Muscle of leg (tissue), 3 donors: ENCODE measurements at regions not wholly inside any gene's neighbourhood (a gene's known extent, or its start where the extent isn't known, plus 50 kb on each side); places are given as distances from the start of the nearest gene placed in this dataset.

Experiments
- DNase-seq: peaks from one replicate; pipeline ENCODE4 v3.0.0; 2013
- H3K27ac ChIP-seq: one replicate; pipeline ENCODE4 v1.5.1; 2013; ENCODE audit warnings: mild to moderate bottlenecking, low read length, control low read depth
- H3K27me3 ChIP-seq: one replicate; pipeline ENCODE4 v1.6.1; 2013; ENCODE audit warnings: low read length; ENCODE audit not compliant: control insufficient read depth, insufficient read depth
- H3K36me3 ChIP-seq: one replicate; pipeline ENCODE4 v1.6.1; 2013; ENCODE audit warnings: low read length; ENCODE audit not compliant: control insufficient read depth, insufficient read depth
- H3K4me1 ChIP-seq: one replicate; pipeline ENCODE4 v1.6.1; 2013; ENCODE audit warnings: low read length; ENCODE audit not compliant: control insufficient read depth, insufficient read depth
- H3K4me3 ChIP-seq: one replicate; pipeline ENCODE4 v1.5.1; 2013; ENCODE audit warnings: low read length, control low read depth
- H3K9me3 ChIP-seq: replicated peaks from 2 replicates; pipeline ENCODE4 v1.6.1; 2013; ENCODE audit warnings: low read depth, low read length; ENCODE audit not compliant: control insufficient read depth
- WGBS: methylation state at CpG from one replicate; pipeline ENCODE4 v1.1.5; 2013; ENCODE audit warnings: missing lambda C conversion rate; ENCODE audit not compliant: insufficient coverage; 5-methylcytosine and 5-hydroxymethylcytosine counted together

DNA sequence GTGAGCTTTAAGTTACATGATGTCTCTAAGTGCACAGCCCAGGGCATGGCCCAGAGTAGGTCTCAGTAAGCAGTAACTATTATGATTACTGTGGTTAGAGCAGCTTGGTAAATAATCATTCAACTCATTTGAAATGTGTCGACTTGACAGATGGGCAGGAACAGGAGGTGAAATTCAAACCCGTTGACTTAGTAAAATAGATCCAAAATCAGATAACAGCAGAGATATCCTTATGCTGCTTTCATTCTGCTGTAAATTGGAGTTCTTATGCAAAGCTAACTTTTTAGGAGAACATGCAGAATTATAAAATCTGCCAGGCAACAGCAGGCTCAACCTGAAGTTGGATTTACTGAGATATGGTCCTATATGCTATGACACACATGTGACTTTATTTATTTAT, 118.7 kb upstream of the KLHL25 start:
- Histone ChIP-seq H3K9me3 (no peaks in the 10 kb centered on the region), H3K4me3 (no peak overlapping the region), H3K27me3 (no peaks in the 10 kb centered on the region), H3K27ac (no peak overlapping the region), H3K36me3 (no peaks in the 10 kb centered on the region), H3K4me1 (no peaks in the 10 kb centered on the region)
- no peak for DNase-seq
- no CpG with 5 or more reads among the region's 2 CpGs for WGBS

DNA sequence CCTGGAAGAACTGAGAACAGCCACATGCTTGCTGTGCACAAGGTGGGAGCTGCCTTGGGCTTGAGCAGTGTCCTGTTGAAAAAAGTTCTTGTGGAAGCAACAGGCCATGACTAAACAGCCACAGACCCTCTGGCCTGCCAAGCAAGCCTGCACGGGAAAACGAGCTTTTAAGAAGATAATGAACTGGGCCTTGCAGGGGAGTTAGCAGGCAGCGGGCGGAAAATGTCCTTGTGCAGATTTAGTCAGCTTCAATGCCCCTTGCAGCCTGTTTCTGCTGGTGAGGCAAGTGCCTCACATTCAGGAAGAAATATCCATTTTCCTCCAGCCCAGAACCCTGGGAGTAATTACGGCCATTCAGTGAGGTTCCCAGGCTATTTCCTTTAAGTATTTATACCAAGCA, 126.2 kb upstream of the KLHL25 start:
- DNase-seq: no peak
- Histone ChIP-seq H3K27me3 (no peaks in the 10 kb centered on the region), H3K36me3 (no peaks in the 10 kb centered on the region), H3K27ac (no peak overlapping the region), H3K9me3 (no peaks in the 10 kb centered on the region), H3K4me3 (no peak overlapping the region), H3K4me1 (no peaks in the 10 kb centered on the region)
- 56% methylated on average over 4 of the region's 5 CpGs for WGBS

DNA sequence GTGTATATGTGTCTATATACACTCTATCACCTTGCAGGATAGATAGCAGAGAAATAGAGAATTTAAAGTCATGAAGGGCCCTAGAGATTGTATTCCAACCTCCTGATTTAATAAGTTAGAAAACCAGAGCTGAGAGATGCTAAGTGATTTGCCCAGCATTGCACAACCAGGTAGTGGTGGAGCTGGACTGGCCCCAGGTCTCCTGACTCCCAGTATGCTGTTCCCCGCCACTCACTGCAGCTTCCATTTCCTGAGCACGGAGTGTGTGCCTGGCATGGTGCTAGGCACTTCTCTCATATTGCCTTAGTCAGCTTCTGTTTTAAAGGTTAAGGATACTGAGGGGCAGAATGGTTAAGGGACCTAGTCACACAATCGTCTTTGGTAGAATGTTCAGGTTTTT, 129.4 kb upstream of the KLHL25 start:
- Histone ChIP-seq H3K27ac (no peak overlapping the region), H3K4me1 (no peaks in the 10 kb centered on the region), H3K4me3 (no peak overlapping the region), H3K27me3 (no peaks in the 10 kb centered on the region), H3K9me3 (no peaks in the 10 kb centered on the region), H3K36me3 (no peaks in the 10 kb centered on the region)
- WGBS: 92% methylated on average over 2 of the region's 3 CpGs
- no peak for DNase-seq

DNA sequence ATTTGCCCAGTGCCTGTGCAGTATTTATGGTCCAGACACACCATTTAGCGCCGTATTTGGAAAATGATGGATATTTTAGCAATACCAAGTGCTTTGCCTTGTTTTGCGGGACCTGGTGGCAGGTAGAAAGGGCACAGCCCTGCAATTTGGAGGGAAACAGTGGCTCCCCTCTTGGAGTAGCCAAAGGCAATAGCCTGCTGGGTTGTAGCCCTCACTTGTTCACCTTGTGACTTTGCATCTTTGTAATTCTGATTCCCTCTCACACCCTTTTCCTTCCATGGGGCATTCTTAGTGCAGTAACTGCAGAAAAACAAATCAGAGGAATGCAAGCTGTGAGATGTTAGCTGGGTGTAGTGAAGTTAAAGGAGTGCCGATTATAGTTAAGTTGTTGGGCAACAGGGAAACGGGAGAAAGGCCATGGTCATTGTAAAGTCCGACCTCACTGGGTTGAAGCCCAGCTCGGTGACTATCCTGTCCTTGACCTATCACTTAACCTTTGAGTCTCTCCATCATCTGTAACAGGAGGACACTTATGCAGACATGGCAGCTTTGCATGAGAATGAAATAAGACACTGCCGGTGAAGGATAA, 131.0 kb upstream of the KLHL25 start:
- DNase-seq: no peak
- H3K4me3 ChIP-seq: no peak overlapping the region
- no peaks in the 10 kb centered on the region for H3K36me3 ChIP-seq
- H3K27me3 ChIP-seq: no peaks in the 10 kb centered on the region
- WGBS: 65% methylated on average over 7 of the region's 8 CpGs
- no peaks in the 10 kb centered on the region for H3K4me1 ChIP-seq
- no peaks in the 10 kb centered on the region for H3K9me3 ChIP-seq
- no peak overlapping the region for H3K27ac ChIP-seq

DNA sequence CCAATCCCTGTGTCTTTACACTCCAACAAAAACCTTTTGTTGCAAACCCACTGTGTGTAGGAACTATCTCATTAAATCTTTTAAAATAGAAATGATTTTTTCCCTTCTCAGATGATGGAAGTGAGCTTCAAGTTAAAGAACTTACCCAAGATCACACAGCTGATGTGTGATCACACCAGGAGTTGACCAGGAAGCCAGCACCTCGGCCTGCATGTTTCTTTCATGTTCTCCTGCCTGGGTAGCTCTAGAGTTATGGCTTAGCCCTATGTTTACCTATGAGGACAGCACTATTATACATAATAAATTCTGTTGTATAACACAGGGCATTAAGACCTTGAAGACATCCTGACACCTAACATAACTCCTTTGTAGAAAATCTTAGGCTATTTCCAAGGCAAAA, 132.1 kb upstream of the KLHL25 start:
- Histone ChIP-seq H3K27ac (no peak overlapping the region), H3K9me3 (no peaks in the 10 kb centered on the region), H3K4me3 (no peak overlapping the region), H3K36me3 (no peaks in the 10 kb centered on the region), H3K27me3 (no peaks in the 10 kb centered on the region), H3K4me1 (no peaks in the 10 kb centered on the region)
- DNase-seq: no peak
- WGBS: no CpG with 5 or more reads among the region's 1 CpG

DNA sequence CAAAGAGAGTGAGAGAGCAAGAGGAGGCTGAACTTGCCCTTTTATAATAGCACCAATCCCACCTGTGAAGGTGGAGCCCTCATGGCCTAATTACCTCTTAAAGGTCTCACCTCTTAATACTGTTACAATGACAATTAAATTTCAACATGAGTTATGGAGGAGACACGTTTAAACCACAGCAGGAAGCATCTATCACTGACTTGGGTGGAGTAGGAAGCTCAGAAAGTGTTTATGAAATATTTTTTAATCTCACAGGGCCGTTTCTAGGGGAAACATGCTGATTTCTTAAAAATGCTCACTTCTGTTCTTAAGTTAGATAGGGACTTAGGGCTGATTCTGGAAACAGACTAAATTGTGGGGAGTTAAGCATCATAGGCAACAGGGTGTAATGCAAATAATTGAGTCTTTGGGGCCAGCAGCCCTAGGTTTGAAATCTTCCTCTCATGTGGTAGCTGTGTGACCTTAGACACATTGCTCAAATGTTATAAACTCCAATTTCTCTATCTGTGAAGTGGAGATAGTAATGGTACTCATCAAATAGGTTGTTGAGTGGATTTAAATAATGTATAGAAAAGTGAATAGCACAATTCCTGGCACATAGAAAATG, 133.3 kb upstream of the KLHL25 start:
- no peak for DNase-seq
- 40% methylated on average over 1 of the region's 2 CpGs for WGBS
- H3K4me3 ChIP-seq: no peak overlapping the region
- H3K36me3 ChIP-seq: no peaks in the 10 kb centered on the region
- no peaks in the 10 kb centered on the region for H3K4me1 ChIP-seq
- H3K9me3 ChIP-seq: no peaks in the 10 kb centered on the region
- H3K27me3 ChIP-seq: no peaks in the 10 kb centered on the region
- no peak overlapping the region for H3K27ac ChIP-seq

- WGBS: no CpG with 5 or more reads among the region's 1 CpG
- Histone ChIP-seq H3K36me3 (no peaks in the 10 kb centered on the region), H3K9me3 (no peaks in the 10 kb centered on the region)
These were observed 135.1 kb upstream of the KLHL25 start for GRCh38 chr15:85929786-85930185.

GRCh38 chr15:85932391-85932790, 137.7 kb upstream of the KLHL25 start:
- no peak overlapping the region for H3K4me3 ChIP-seq
- H3K36me3 ChIP-seq: no peaks in the 10 kb centered on the region
- H3K9me3 ChIP-seq: no peaks in the 10 kb centered on the region
- no peaks in the 10 kb centered on the region for H3K27me3 ChIP-seq
- no peak for DNase-seq
- 78% methylated on average over 1 of the region's 1 CpG for WGBS
- no peak overlapping the region for H3K27ac ChIP-seq
- no peaks in the 10 kb centered on the region for H3K4me1 ChIP-seq

More at GRCh38 chr15:85929786-85930185, 135.1 kb upstream of the KLHL25 start:
- DNase-seq: no peak
- Histone ChIP-seq H3K4me3 (no peak overlapping the region), H3K27ac (no peak overlapping the region), H3K27me3 (no peaks in the 10 kb centered on the region), H3K4me1 (no peaks in the 10 kb centered on the region)

GRCh38 chr15:85934691-85935090, 140.0 kb upstream of the KLHL25 start:
- Histone ChIP-seq H3K36me3 (no peaks in the 10 kb centered on the region), H3K27me3 (no peaks in the 10 kb centered on the region), H3K9me3 (no peaks in the 10 kb centered on the region), H3K4me1 (no peaks in the 10 kb centered on the region), H3K4me3 (no peak overlapping the region), H3K27ac (no peak overlapping the region)
- DNase-seq: peak; percentile 26
- WGBS: 21% methylated on average over 2 of the region's 2 CpGs

DNA sequence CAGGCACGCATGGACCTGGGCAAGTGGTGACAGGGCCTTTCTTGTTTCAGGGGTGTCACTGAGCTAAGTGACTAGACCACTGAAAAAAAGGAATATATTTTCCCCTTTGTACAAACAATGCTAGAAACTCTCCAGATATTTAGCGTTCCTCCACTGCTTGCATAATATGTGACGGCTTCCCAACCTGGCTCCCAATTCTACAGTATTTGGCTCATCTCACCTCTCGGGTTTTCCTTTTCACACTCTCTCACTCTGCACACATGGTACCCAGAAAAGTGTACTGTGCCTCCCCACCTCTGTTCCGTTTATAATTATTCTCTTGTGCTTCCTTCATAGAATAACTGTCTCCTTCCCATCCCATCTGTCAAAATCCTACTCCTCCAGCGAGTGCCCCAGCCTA, 140.5 kb upstream of the KLHL25 start:
- no peak overlapping the region for H3K4me3 ChIP-seq
- WGBS: 83% methylated on average over 6 of the region's 6 CpGs
- no peaks in the 10 kb centered on the region for H3K27me3 ChIP-seq
- no peaks in the 10 kb centered on the region for H3K9me3 ChIP-seq
- DNase-seq: no peak
- no peak overlapping the region for H3K27ac ChIP-seq
- no peaks in the 10 kb centered on the region for H3K4me1 ChIP-seq
- no peaks in the 10 kb centered on the region for H3K36me3 ChIP-seq

DNA sequence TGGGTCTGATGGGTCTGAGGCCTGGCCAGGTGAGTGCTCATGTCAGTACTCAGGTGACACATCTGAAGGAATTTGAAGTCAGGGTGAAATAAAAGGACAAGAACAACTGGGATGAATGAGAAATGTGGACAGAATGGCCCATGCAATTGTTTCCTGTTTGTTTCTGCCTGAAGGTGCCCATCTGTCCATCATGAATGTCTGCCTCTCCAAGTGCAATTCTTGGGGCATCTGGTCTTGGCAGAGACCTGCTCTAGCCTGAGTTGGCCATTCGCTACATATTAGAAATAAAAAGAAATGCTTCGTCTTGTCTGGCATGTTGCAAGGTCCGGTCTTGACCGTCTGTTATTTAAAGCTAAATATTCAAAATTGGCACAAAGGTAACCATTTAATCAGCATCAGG, 142.0 kb upstream of the AGBL1 start:
- H3K4me3 ChIP-seq: no peak overlapping the region
- H3K4me1 ChIP-seq: no peaks in the 10 kb centered on the region
- H3K27me3 ChIP-seq: no peaks in the 10 kb centered on the region
- H3K9me3 ChIP-seq: no peaks in the 10 kb centered on the region
- no peaks in the 10 kb centered on the region for H3K36me3 ChIP-seq
- WGBS: no CpG with 5 or more reads among the region's 4 CpGs
- DNase-seq: no peak
- no peak overlapping the region for H3K27ac ChIP-seq
